VCaP (cell line): ENCODE measurements at regions not wholly inside any gene's neighbourhood (a gene's known extent, or its start where the extent isn't known, plus 50 kb on each side); places are given as distances from the start of the nearest gene placed in this dataset.

Source experiments
- H3K27ac ChIP-seq: fragments of 450-650 bp; 2 replicates; pipeline ENCODE4 v1.5.1; 2017
- CTCF ChIP-seq: fragments of 450-650 bp; conservative IDR thresholded peaks from 2 replicates; pipeline ENCODE4 v1.5.1; 2017; ENCODE audit warnings: mild to moderate bottlenecking, moderate library complexity

DNA sequence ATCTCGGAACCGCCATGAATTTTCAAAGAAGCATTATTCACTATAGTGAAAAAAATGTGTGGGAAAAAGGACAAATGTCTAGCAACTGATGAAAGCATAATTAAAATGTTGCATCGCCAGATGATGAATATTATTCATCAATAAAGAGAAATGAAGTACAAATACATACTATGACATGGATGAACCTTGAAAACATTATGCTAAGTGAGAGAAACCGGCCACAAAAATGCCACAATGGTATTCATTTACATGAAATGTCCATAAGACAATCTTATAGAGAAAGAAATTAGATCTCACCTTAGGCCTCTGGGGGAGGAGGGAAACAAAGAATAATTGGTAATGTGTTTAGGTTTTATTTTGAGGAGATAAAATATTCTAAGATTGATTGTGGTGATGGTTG lies 645.0 kb downstream of the EFNB2 start:
- TF ChIP-seq CTCF, result no peak
- H3K27ac ChIP-seq, result no peak overlapping the region

DNA sequence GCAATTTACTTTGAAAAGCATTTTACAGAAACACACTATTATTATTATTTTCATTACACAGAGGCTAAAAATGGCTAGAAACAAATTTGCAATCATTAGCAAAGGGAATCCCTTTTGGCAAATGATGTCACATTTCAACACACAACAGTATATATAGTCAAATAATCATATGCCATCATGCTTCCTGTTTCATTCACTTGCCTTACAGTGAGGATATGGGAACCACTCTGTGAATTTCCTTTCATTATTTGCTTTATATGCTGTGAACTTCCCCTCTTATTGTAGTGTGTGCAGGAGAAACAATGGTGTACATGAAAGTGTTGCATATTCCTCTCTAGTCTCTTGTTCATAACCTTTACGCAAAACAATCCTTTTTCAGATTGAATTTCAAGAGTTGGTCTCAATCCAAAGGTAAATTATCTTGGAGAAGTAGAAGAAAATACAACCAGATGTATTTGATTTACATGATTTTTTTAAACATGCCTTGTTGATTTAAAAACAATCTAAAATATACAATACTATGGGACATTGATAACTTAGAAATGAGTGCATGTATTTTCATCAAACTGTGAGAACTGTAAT lies 657.3 kb downstream of the EFNB2 start:
- no peak overlapping the region for H3K27ac ChIP-seq
- TF ChIP-seq CTCF, result no peak

- no peak for TF ChIP-seq CTCF
- H3K27ac ChIP-seq, result no peak overlapping the region
These were observed 660.6 kb downstream of the EFNB2 start for GRCh38 chr13:105874814-105875213.

- TF ChIP-seq CTCF, result no peak
- no peak overlapping the region for H3K27ac ChIP-seq
These were observed 663.7 kb downstream of the EFNB2 start for GRCh38 chr13:105871768-105872167.

DNA sequence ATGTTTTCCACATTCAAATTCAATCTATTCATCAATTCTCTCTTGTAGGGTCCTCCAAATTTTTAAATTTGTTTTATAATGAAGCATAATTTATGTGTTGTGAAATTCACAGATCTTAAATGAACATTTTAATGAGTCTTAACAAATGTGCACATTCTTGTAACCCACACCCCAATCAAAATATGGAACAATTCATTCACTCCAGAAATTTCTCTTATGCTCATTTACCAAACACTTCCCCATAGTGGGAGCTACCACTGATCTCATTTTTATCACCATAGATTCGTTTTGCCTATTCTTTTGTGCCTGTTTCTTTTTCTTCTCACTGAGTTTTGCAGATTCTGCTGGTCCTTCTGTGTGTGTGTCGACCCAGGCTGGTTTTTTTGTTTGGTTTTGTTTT lies 664.1 kb downstream of the EFNB2 start:
- no peak for TF ChIP-seq CTCF
- no peak overlapping the region for H3K27ac ChIP-seq

- no peak for TF ChIP-seq CTCF
These were observed 672.1 kb downstream of the EFNB2 start for GRCh38 chr13:105863300-105863920.

DNA sequence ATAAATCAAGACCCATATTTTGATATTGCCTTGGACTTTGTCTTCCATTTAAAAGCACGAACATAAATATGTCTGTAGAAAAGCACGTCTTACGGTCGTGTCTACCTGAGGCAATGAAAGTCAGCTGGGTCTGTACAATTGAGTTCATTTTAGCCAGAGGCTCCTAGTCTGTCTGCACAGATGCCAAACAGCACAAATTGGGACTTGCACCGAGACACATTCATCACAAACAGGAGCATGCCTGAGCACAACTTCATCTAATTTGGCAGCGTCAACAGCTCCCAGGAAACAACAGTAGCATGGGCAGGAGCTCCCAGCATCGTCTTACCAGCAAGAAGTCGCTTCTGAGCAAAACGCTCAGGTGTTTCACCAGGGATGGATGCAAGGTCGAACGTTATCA lies 687.0 kb downstream of the EFNB2 start:
- TF ChIP-seq CTCF, result no peak
- peak overlapping the region; percentile 94 for H3K27ac ChIP-seq

More at GRCh38 chr13:105863300-105863920, 672.1 kb downstream of the EFNB2 start:
- H3K27ac ChIP-seq, result no peak overlapping the region
